GM21515 (cell line): ENCODE measurements at regions not wholly inside any gene's neighbourhood (a gene's known extent, or its start where the extent isn't known, plus 50 kb on each side); places are given as distances from the start of the nearest gene placed in this dataset.

Experiments
- ATAC-seq: cut with Tn5 transposase; IDR thresholded peaks from one replicate; pipeline ENCODE4 v1.9.1; 2021; ENCODE audit not compliant: unreplicated experiment

- ATAC-seq: no peak
These were observed 242.9 kb downstream of the WNT5A start for GRCh38 chr3:55244247-55244646.

GRCh38 chr3:55243678-55244077, 243.4 kb downstream of the WNT5A start:
- no peak for ATAC-seq

- no peak for ATAC-seq
These were observed 244.2 kb downstream of the WNT5A start for GRCh38 chr3:55242921-55243320.

- no peak for ATAC-seq
These were observed 246.0 kb downstream of the WNT5A start for GRCh38 chr3:55241098-55241497.

- no peak for ATAC-seq
These were observed 251.7 kb downstream of the WNT5A start for GRCh38 chr3:55235416-55235815.

GRCh38 chr3:55226696-55227095, 260.4 kb downstream of the WNT5A start:
- ATAC-seq: no peak

GRCh38 chr3:55218577-55218976, 268.5 kb downstream of the WNT5A start:
- ATAC-seq: no peak

GRCh38 chr3:55207744-55208143, 279.4 kb downstream of the WNT5A start:
- no peak for ATAC-seq

- no peak for ATAC-seq
These were observed 278.1 kb upstream of the LRTM1 start for GRCh38 chr3:55205990-55206389.

- ATAC-seq: no peak
These were observed 276.6 kb upstream of the LRTM1 start for GRCh38 chr3:55204417-55204816.

- no peak for ATAC-seq
These were observed 275.7 kb upstream of the LRTM1 start for GRCh38 chr3:55203546-55203945.

GRCh38 chr3:55203006-55203405, 275.1 kb upstream of the LRTM1 start:
- ATAC-seq: no peak

GRCh38 chr3:55202326-55202725, 274.5 kb upstream of the LRTM1 start:
- no peak for ATAC-seq

- no peak for ATAC-seq
These were observed 273.9 kb upstream of the LRTM1 start for GRCh38 chr3:55201779-55202178.

- ATAC-seq: no peak
These were observed 273.0 kb upstream of the LRTM1 start for GRCh38 chr3:55200906-55201305.

GRCh38 chr3:55198554-55198953, 270.7 kb upstream of the LRTM1 start:
- no peak for ATAC-seq

- no peak for ATAC-seq
These were observed 269.2 kb upstream of the LRTM1 start for GRCh38 chr3:55197021-55197420.

- no peak for ATAC-seq
These were observed 268.6 kb upstream of the LRTM1 start for GRCh38 chr3:55196495-55196894.

GRCh38 chr3:55194376-55194775, 266.5 kb upstream of the LRTM1 start:
- no peak for ATAC-seq

GRCh38 chr3:55191911-55192775, 264.3 kb upstream of the LRTM1 start:
- no peak for ATAC-seq

- no peak for ATAC-seq
These were observed 262.5 kb upstream of the LRTM1 start for GRCh38 chr3:55190331-55190730.

- ATAC-seq: no peak
These were observed 261.5 kb upstream of the LRTM1 start for GRCh38 chr3:55189359-55189801.

GRCh38 chr3:55185380-55185779, 257.5 kb upstream of the LRTM1 start:
- ATAC-seq: no peak
